ENCODE measurements at regions not wholly inside any gene's neighbourhood (a gene's known extent, or its start where the extent isn't known, plus 50 kb on each side); places are given as distances from the start of the nearest gene placed in this dataset.
"Not testable (repeated sequence)": the region's sequence is repeated elsewhere in the genome, so short reads cannot be mapped to it uniquely, and the experiment has no call there.

- DNase-seq: no peak
Measured at GRCh38 chr13:44746690-44747089, 170.6 kb upstream of the TSC22D1 start.

- DNase-seq: no peak
Measured at GRCh38 chr13:44744880-44745633, 168.9 kb upstream of the TSC22D1 start.

GRCh38 chr13:44739539-44739938, 163.4 kb upstream of the TSC22D1 start:
- no peak for DNase-seq

GRCh38 chr13:44739120-44739519, 163.0 kb upstream of the TSC22D1 start:
- DNase-seq: no peak

- DNase-seq: no peak
Measured at GRCh38 chr13:44738463-44738862, 162.3 kb upstream of the TSC22D1 start.

- DNase-seq: no peak
Measured at GRCh38 chr13:44735806-44736205, 159.7 kb upstream of the TSC22D1 start.

GRCh38 chr13:44734201-44734707, 158.1 kb upstream of the TSC22D1 start:
- no peak for DNase-seq

GRCh38 chr13:44732503-44733098, 156.5 kb upstream of the TSC22D1 start:
- no peak for DNase-seq

- DNase-seq: no peak
Measured at GRCh38 chr13:44730851-44731250, 154.7 kb upstream of the TSC22D1 start.

GRCh38 chr13:44730099-44730498, 154.0 kb upstream of the TSC22D1 start:
- DNase-seq: no peak

- not testable (repeated sequence) for DNase-seq
Measured at GRCh38 chr13:44727591-44727990, 151.5 kb upstream of the TSC22D1 start.

- DNase-seq: no peak
Measured at GRCh38 chr13:44726778-44727177, 150.6 kb upstream of the TSC22D1 start.

GRCh38 chr13:44726214-44726613, 150.1 kb upstream of the TSC22D1 start:
- no peak for DNase-seq

GRCh38 chr13:44719857-44720671, 143.9 kb upstream of the TSC22D1 start:
- no peak for DNase-seq

- DNase-seq: no peak
Measured at GRCh38 chr13:44718467-44718866, 142.3 kb upstream of the TSC22D1 start.

- no peak for DNase-seq
Measured at GRCh38 chr13:44715287-44716230, 139.4 kb upstream of the TSC22D1 start.

- DNase-seq: no peak
Measured at GRCh38 chr13:44713788-44714469, 137.8 kb upstream of the TSC22D1 start.

- DNase-seq: no peak
Measured at GRCh38 chr13:44711706-44712105, 135.6 kb upstream of the TSC22D1 start.

- DNase-seq: no peak
Measured at GRCh38 chr13:44710576-44710975, 134.4 kb upstream of the TSC22D1 start.

GRCh38 chr13:44704811-44705210, 128.7 kb upstream of the TSC22D1 start:
- not testable (repeated sequence) for DNase-seq

- no peak for DNase-seq
Measured at GRCh38 chr13:44703371-44703770, 127.2 kb upstream of the TSC22D1 start.

- no peak for DNase-seq
Measured at GRCh38 chr13:44698066-44698465, 121.9 kb upstream of the TSC22D1 start.

Data from NCI-H1436 treated with DMSO at 0.1 percent for 48 hours (cell line).